HCT116 (cell line): ENCODE measurements at regions not wholly inside any gene's neighbourhood (a gene's known extent, or its start where the extent isn't known, plus 50 kb on each side); places are given as distances from the start of the nearest gene placed in this dataset.

Experiments
- CBX3 ChIP-seq: IDR thresholded peaks from 2 replicates; pipeline ENCODE4 v1.6.1; 2012; ENCODE audit warnings: low read depth
- CEBPB ChIP-seq: IDR thresholded peaks from 2 replicates; pipeline ENCODE4 v1.6.1; 2012; ENCODE audit warnings: low read depth
- CTCF ChIP-seq, 3 experiments: fragments of 200-600 bp in 1 of 3; sonication (generic) in 1 of 3; IDR thresholded peaks in 2 of 3; conservative IDR thresholded peaks in 1 of 3; 2 replicates each; pipeline ENCODE4 v1.5.1; 2012 to 2017; ENCODE audit warnings: low read depth in 2 of 3, low read length in 2 of 3, antibody characterized with exemption in 1 of 3, borderline replicate concordance in 1 of 3, control low read depth in 1 of 3, mild to moderate bottlenecking in 1 of 3, mixed read lengths in 1 of 3, mixed run types in 1 of 3, moderate library complexity in 1 of 3; ENCODE audit not compliant: insufficient read depth in 1 of 3
- ELF1 ChIP-seq: IDR thresholded peaks from 2 replicates; pipeline ENCODE4 v1.6.1; 2012; ENCODE audit warnings: low read depth, borderline replicate concordance
- EZH2 ChIP-seq: fragments of 200-600 bp; sonication (generic); IDR thresholded peaks from 2 replicates; pipeline ENCODE4 v1.6.1; 2017; ENCODE audit warnings: antibody characterized with exemption, mixed run types
- JUND ChIP-seq: IDR thresholded peaks from 2 replicates; pipeline ENCODE4 v1.6.1; 2012
- MAX ChIP-seq: IDR thresholded peaks from 2 replicates; pipeline ENCODE4 v1.6.1; 2012
- POLR2A ChIP-seq: IDR thresholded peaks from 2 replicates; pipeline ENCODE4 v1.7.0; 2011; ENCODE audit warnings: borderline replicate concordance; ENCODE audit not compliant: insufficient read depth, insufficient read length; ENCODE audit errors: extremely low read depth
- POLR2AphosphoS5 ChIP-seq: IDR thresholded peaks from 2 replicates; pipeline ENCODE4 v1.6.1; 2011; ENCODE audit warnings: mild to moderate bottlenecking, low read depth, low read length, moderate library complexity
- SIN3A ChIP-seq: IDR thresholded peaks from 2 replicates; pipeline ENCODE4 v1.6.1; 2012; ENCODE audit warnings: low read depth
- ZNF274 ChIP-seq: fragments of 200-500 bp; sonication (Bioruptor generic); IDR thresholded peaks from 2 replicates; pipeline ENCODE4 v1.6.1; 2014; ENCODE audit warnings: mild to moderate bottlenecking, low read depth, low read length, inconsistent platforms

GRCh38 chr2:191512216-191512835, 165.6 kb upstream of the NABP1 start:
- TF ChIP-seq POLR2A: no peak
- no peak for TF ChIP-seq POLR2AphosphoS5
- TF ChIP-seq CTCF (IDR thresholded peaks at IDR 0.05 in 2 of 3, conservative IDR thresholded peaks at IDR 0.05 in 1 of 3; ENCODE audit: borderline replicate concordance in 1 of 3, insufficient read depth in 1 of 3, low read depth in 2 of 3, low read length in 2 of 3): no peak
- no peak for TF ChIP-seq ELF1
- no peak for TF ChIP-seq CBX3
- no peak for TF ChIP-seq CEBPB
- TF ChIP-seq SIN3A: no peak
- no peak for TF ChIP-seq ZNF274
- TF ChIP-seq EZH2: no peak
- no peak for TF ChIP-seq MAX
- no peak for TF ChIP-seq JUND
